K562 (cell line): ENCODE measurements at regions not wholly inside any gene's neighbourhood (a gene's known extent, or its start where the extent isn't known, plus 50 kb on each side); places are given as distances from the start of the nearest gene placed in this dataset.

ENCODE experiments used
- ATAC-seq: fragments of 200-7000 bp; cut with Tn5 transposase; 3 replicates; pipeline ENCODE4 v1.9.1; 2020; ENCODE audit warnings: moderate library complexity
- BruUV-seq: library from RNA; stranded (reverse); fragments of 400-500 nt; replicated peaks from 2 replicates; lab custom pipeline; 2021; lab: Mats Ljungman, UMichigan
- CTCF ChIA-PET: fragments of 300-600 bp; formaldehyde crosslinking; extraction: SDS; loops from one replicate; lab custom pipeline; 2021; ENCODE audit warnings: low intra/inter-chr PET ratio; lab: Yijun Ruan, JAX
- POLR2A ChIA-PET: fragments of 300-600, 350-650 bp; sonication (Branson Sonifier 250); formaldehyde crosslinking; extraction: SDS; loops from one replicate; lab custom pipeline; 2021; ENCODE audit warnings: antibody characterized with exemption, inconsistent platforms; lab: Yijun Ruan, JAX
- DNase-seq, 4 experiments: peaks; one replicate each; pipeline versions ENCODE4 v3.0.0 to v3.0.0-alpha.2; 2011 to 2018; ENCODE audit warnings: low spot score in 3 of 4, mixed read lengths in 3 of 4; ENCODE audit errors: extremely low read depth in 1 of 4
- FAIRE-seq: peaks from 2 replicates; lab custom pipeline; 2011; peaks lifted over from hg19 to GRCh38; lab: Jason Lieb, UNC
- H2AFZ ChIP-seq: 2 replicates; pipeline ENCODE4 v1.6.0; 2011; ENCODE audit warnings: low read depth, low read length, control low read depth, inconsistent platforms
- H3K27ac ChIP-seq: fragments of 200-600 bp; 3 replicates; pipeline ENCODE4 v1.8.0; 2011; ENCODE audit warnings: low read depth, mild to moderate bottlenecking, control low read depth, inconsistent platforms, low read length, moderate library complexity, mixed read lengths; ENCODE audit errors: extremely low read depth
- H3K27me3 ChIP-seq, 2 experiments: fragments of 300-600 bp in 1 of 2; 2 replicates in 1 of 2; 3 replicates in 1 of 2; pipeline versions ENCODE4 v1.6.0 to v1.8.0; 2011; ENCODE audit warnings: inconsistent platforms in 2 of 2, low read length in 2 of 2, mild to moderate bottlenecking in 1 of 2, mixed read lengths in 1 of 2, moderate library complexity in 1 of 2; ENCODE audit not compliant: control insufficient read depth in 2 of 2, insufficient read depth in 2 of 2
- H3K36me3 ChIP-seq: fragments of 300-600 bp; 3 replicates; pipeline ENCODE4 v1.8.0; 2011; ENCODE audit warnings: mild to moderate bottlenecking, low read length, inconsistent platforms; ENCODE audit not compliant: control insufficient read depth, insufficient read depth
- H3K4me1 ChIP-seq, 2 experiments: fragments of 200-600 bp in 1 of 2; replicated peaks in 1 of 2; 2 replicates in 1 of 2; 3 replicates in 1 of 2; pipeline versions ENCODE4 v1.5.1 to v1.8.0; 2011; ENCODE audit warnings: inconsistent platforms in 2 of 2, low read length in 2 of 2, mild to moderate bottlenecking in 1 of 2, mixed read lengths in 1 of 2, moderate library complexity in 1 of 2; ENCODE audit not compliant: control insufficient read depth in 2 of 2, insufficient read depth in 2 of 2
- H3K4me2 ChIP-seq: 2 replicates; pipeline ENCODE4 v1.6.1; 2011; ENCODE audit warnings: low read length, control low read depth, inconsistent platforms, mixed read lengths; ENCODE audit not compliant: insufficient read depth
- H3K4me3 ChIP-seq: fragments of 200-600 bp; sonication (generic), shearing (Covaris generic); 2 replicates; pipeline ENCODE4 v1.5.1; 2016; ENCODE audit warnings: control low read depth, inconsistent platforms
- H3K79me2 ChIP-seq: fragments of 200-600 bp; 3 replicates; pipeline ENCODE4 v1.8.0; 2011; ENCODE audit warnings: low read length, inconsistent platforms; ENCODE audit not compliant: control insufficient read depth, insufficient read depth
- H3K9ac ChIP-seq, 2 experiments: 2 replicates each; pipeline versions ENCODE4 v1.6.0 to v1.6.1; 2011; ENCODE audit warnings: low read depth in 2 of 2, low read length in 2 of 2, control low read depth in 1 of 2, inconsistent platforms in 1 of 2, mild to moderate bottlenecking in 1 of 2, mixed read lengths in 1 of 2; ENCODE audit not compliant: insufficient read depth in 1 of 2
- H3K9me1 ChIP-seq: one replicate; pipeline ENCODE4 v1.6.0; 2011; ENCODE audit warnings: inconsistent platforms, mild to moderate bottlenecking, low read length, moderate library complexity; ENCODE audit not compliant: control insufficient read depth, insufficient read depth
- H3K9me3 ChIP-seq: replicated peaks from 2 replicates; pipeline ENCODE4 v1.5.1; 2011; ENCODE audit warnings: low read depth, low read length, inconsistent platforms; ENCODE audit not compliant: control insufficient read depth, insufficient read depth
- H4K20me1 ChIP-seq: replicated peaks from 2 replicates; pipeline ENCODE4 v1.6.1; 2011; ENCODE audit warnings: low read length, inconsistent platforms, mixed read lengths; ENCODE audit not compliant: control insufficient read depth, insufficient read depth
- DPF2 ChIP-seq: fragments of 450-650 bp; IDR thresholded peaks from 2 replicates; pipeline ENCODE4 v1.6.1; 2016
- EZH2 ChIP-seq: IDR thresholded peaks from 2 replicates; pipeline ENCODE4 v1.6.1; 2012; ENCODE audit warnings: low read depth, mild to moderate bottlenecking, inconsistent platforms, low read length, borderline replicate concordance
- FOXA3 ChIP-seq, 2 experiments: fragments of 450-650 bp in 1 of 2; sonication (generic) in 1 of 2; formaldehyde crosslinking; IDR thresholded peaks in 1 of 2; conservative IDR thresholded peaks in 1 of 2; 2 replicates each; pipeline versions ENCODE4 v1.4.0 to v1.8.0; 2020 to 2022; ENCODE audit warnings: mild to moderate bottlenecking in 2 of 2, missing genetic modification reagents in 1 of 2
- HDAC3 ChIP-seq: fragments of 450-650 bp; IDR thresholded peaks from 2 replicates; pipeline ENCODE4 v1.6.1; 2018; ENCODE audit warnings: borderline replicate concordance, mild to moderate bottlenecking, moderate library complexity; ENCODE audit not compliant: partially characterized antibody
- MTA2 ChIP-seq: fragments of 450-650 bp; IDR thresholded peaks from 2 replicates; pipeline ENCODE4 v1.6.1; 2016; ENCODE audit warnings: low read depth
- RCOR1 ChIP-seq, 2 experiments: IDR thresholded peaks; 2 replicates each; pipeline ENCODE4 v1.6.1; 2012; ENCODE audit warnings: low read depth in 2 of 2, low read length in 2 of 2, borderline replicate concordance in 1 of 2, improper control_type of control experiment in 1 of 2
- RFX7 ChIP-seq: fragments of 250-450 bp; sonication (Bioruptor Pico); IDR thresholded peaks from 2 replicates; pipeline ENCODE4 v1.5.1; 2021; ENCODE audit warnings: mild to moderate bottlenecking
- SAFB ChIP-seq: fragments of 200-400 bp; formaldehyde crosslinking; IDR thresholded peaks from 2 replicates; pipeline ENCODE4 v1.6.1; 2017; ENCODE audit warnings: low read depth, low read length, borderline replicate concordance
- ZNF766 ChIP-seq: fragments of 200-800 bp; sonication (Bioruptor generic); conservative IDR thresholded peaks from 2 replicates; pipeline ENCODE4 v1.6.1; 2016; ENCODE audit warnings: missing genetic modification characterization, missing compliant biosample characterization
- WGBS: fragments of 100-300 bp; shearing (Covaris generic); methylation state at CpG from one replicate; pipeline ENCODE4 v1.1.6; 2016; ENCODE audit warnings: low coverage, mixed read lengths; ENCODE audit not compliant: insufficient coverage; ENCODE audit errors: missing lambda C conversion rate; 5-methylcytosine and 5-hydroxymethylcytosine counted together
- in situ Hi-C: fragments of 300-500 bp; cut with MboI; formaldehyde crosslinking; loops from 4 replicates; pipeline ENCODE4 v1.15.0; 2018; ENCODE audit warnings: inconsistent platforms, mixed read lengths
- intact Hi-C: fragments of 100-400 bp; cut with micrococcal nuclease; formaldehyde crosslinking; loops from 2 replicates; pipeline ENCODE4 v1.14.2; 2022
- TF ChIP-seq, protein P1 (sequence below): sonication (generic); formaldehyde crosslinking; IDR thresholded peaks from 2 replicates; pipeline ENCODE4 v1.8.0; 2022; ENCODE audit warnings: missing genetic modification reagents, mild to moderate bottlenecking, borderline replicate concordance

DNA sequence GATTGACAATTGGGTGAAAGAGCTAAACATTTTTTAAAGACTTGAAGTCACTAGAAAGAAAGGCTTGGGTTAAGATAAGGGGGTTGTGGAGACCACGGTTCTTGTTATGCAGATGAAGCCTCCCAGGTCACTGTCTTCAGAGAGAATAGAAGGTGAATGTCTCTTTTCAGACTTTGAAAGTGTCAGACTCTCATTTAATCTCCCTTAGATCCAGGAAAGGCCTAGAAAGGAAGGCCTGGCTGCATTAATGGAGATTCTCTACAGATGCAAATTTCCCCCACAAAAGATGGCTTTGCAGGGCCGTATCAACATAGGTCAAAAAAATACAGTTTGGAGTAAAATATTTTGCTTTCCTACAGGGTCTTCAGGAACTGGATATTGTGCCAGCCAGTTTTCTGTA, 193.9 kb downstream of the RTP5 start:
- WGBS, result 4% methylated on average over 2 of the region's 2 CpGs
- DNase-seq (no peak), ATAC-seq (no peak), FAIRE-seq (no peak)
- H3K9me3 ChIP-seq, result no peaks in the 10 kb centered on the region
- H3K79me2 ChIP-seq, result no peaks in the 10 kb centered on the region
- in situ Hi-C loops, result no loop called here
- no peaks in the 10 kb centered on the region for H4K20me1 ChIP-seq
- ChIA-PET POLR2A (interaction anchor here (1.1 kb wide), 1 partner anchor 12 kb away, joined by 3 read pairs; no protein-coding TSS in a partner anchor), CTCF (no interaction called here)
- BruUV-seq, result no TSS peak
- H3K9me1 ChIP-seq, result no peaks in the 10 kb centered on the region
- no peak for TF ChIP-seq HDAC3
- TF ChIP-seq, protein P1, sequence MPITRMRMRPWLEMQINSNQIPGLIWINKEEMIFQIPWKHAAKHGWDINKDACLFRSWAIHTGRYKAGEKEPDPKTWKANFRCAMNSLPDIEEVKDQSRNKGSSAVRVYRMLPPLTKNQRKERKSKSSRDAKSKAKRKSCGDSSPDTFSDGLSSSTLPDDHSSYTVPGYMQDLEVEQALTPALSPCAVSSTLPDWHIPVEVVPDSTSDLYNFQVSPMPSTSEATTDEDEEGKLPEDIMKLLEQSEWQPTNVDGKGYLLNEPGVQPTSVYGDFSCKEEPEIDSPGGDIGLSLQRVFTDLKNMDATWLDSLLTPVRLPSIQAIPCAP (CRISPR knock-in tag), result no peak
- TF ChIP-seq MTA2, result no peak
- no peak for TF ChIP-seq DPF2
- no peak for TF ChIP-seq FOXA3 (CRISPR knock-in tag; conservative IDR thresholded peaks at IDR 0.05 in 1 of 2, IDR thresholded peaks at IDR 0.05 in 1 of 2)
- TF ChIP-seq RCOR1 (IDR thresholded peaks at IDR 0.05; ENCODE audit: borderline replicate concordance in 1 of 2, low read depth in 2 of 2, low read length in 2 of 2), result no peak
- TF ChIP-seq ZNF766 (CRISPR knock-in tag), result no peak
- no peak for TF ChIP-seq RFX7 (CRISPR knock-in tag)
- no peak for TF ChIP-seq SAFB
- no peak for TF ChIP-seq EZH2
- H3K4me2 ChIP-seq, result no peak overlapping the region
- H3K9ac ChIP-seq, result no peak overlapping the region
- H3K4me3 ChIP-seq, result no peak overlapping the region
- no peak overlapping the region for H2AFZ ChIP-seq
- H3K27ac ChIP-seq, result no peak overlapping the region
- H3K4me1 ChIP-seq, result no peaks in the 10 kb centered on the region
- intact Hi-C loops, result no loop called here
- H3K27me3 ChIP-seq, result peaks cover 10 to 28% of the 10 kb centered on the region in 2 experiments
- no peaks in the 10 kb centered on the region for H3K36me3 ChIP-seq
